ENCODE measurements at regions not wholly inside any gene's neighbourhood (a gene's known extent, or its start where the extent isn't known, plus 50 kb on each side); places are given as distances from the start of the nearest gene placed in this dataset.

DNA sequence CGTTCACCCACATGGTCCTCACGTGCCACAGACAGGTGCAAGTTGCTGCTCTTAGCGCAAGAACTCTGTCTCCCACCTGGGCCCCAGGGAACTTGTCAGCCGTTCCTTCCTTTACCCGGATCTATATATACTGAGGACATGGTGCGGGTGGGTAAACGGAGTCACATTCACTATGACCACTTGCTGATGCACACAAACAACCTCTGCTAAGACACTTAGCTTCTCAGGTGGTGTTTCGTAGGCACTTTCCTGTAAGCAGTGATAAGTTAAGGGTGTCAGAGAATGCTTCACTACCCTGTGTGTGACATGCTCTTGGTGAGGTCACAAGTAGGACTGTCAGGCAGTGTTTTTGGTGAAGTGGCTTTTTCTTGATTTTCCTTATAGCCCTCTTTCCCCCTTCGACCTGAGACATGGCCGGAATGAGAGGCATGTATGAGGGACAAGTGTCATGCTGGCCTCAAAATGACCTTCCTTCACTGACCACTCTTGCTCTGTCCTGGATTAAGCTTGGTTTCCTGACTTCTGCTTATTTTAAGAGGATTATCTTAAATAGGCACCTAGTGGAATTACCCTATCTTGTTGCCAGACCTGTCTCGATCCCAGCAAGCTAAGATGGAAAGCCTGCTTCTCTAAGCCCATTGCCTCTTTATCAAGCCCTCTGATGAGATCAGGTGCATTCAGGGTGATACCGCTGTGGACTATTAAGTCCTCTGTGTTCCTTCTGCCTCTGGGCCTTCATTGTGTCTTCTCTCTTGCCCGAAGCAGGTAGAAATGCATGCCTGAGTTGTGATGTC lies 97.1 kb upstream of the CELF4 start:
- no peak for DNase-seq

DNA sequence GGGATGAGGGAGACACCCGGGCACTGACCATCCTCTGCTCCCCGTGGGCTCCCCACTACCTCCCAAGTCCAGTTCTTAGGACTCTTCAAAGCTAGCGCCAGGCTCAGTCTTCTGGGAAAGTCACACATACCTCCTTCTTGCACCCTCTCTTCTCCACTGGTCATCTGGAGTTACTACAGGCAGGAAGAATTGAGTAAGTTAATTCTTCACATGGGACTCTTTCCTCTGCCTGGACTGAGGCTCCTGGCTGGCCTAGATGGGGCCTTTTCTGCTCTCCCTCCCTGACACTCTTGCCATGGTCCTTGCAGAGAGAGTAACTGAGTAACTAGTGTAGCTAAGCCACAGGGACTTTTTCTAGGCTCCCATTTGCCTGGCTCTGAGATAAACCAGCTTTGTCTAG lies 96.5 kb upstream of the CELF4 start:
- DNase-seq: no peak

DNA sequence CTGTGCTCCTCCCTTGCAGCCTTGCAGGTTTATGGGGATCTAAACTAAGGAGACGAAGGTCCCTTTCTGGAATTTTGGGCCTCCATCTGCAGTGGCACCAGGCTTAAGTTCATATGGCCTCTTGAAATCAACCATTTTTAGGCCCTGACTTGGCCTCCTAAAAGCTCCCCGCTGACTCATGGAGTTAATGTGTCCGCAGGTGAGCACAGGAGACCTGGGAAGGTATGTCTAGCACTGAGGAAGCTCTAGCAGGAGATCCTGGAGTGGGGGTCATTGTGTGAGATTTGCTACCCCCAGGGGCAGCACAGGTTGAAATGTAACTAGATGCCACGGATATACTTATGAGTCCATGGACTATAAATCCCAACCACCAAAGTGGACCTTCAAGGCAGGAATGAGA lies 95.9 kb upstream of the CELF4 start:
- DNase-seq: no peak

DNA sequence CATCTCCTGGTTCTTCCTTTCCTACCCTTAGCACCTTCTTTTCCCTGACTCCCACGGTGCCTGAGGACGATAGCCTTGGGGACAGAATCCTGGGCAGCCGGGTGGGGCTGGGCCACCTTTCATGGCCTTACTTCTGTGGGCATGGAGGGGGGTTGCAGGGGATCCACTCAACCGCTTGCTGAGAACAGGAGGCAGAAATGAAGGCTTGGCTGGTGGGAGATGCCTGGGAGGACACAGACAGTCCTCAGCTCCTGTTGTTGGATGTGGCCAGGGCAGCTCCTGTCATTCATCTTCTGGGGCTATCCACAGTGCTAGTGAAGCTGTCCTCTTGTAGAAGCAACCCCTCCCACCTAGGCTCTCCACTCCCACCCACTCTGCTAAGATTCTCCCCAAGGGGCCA lies 95.5 kb upstream of the CELF4 start:
- no peak for DNase-seq

DNA sequence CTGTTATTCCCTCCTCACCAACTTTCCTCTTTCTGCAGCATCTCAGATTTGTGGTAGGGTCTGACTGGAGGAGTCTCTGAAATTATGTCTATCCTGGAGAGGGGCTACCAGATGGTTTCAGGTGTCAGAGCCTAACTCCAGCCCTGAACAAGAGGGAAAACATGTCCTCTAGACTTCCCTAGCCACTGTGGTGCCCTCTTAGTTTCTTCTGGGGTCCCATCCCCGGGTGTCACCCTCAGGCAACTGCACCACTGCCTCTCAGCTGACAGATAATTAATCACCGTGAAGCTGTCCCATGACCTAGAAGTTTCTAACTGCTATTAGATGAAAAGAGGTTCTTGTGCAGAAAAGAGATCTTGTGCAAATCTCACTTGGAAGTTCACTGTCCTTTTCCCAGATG lies 95.1 kb upstream of the CELF4 start:
- DNase-seq: no peak

DNA sequence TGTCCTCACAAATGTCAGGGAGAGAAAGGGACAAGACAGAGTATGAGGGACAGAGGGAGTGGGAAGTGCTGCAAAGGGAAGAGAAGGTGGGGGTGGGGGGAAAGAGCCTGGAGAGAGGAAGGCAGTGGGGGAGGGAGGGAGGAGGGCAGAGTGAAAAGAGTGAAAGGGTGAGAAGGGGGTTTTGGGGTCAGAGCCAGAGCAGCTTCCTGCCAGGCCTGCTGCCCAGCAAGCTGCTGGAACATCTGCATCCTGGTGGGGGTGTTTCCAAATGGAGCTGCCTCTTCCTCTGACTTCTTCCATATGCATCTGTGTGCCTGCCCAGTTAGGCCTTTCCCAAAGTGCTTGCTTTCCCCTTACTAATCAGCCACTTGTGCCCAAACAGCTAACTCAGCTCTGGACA lies 94.3 kb upstream of the CELF4 start:
- DNase-seq: no peak

DNA sequence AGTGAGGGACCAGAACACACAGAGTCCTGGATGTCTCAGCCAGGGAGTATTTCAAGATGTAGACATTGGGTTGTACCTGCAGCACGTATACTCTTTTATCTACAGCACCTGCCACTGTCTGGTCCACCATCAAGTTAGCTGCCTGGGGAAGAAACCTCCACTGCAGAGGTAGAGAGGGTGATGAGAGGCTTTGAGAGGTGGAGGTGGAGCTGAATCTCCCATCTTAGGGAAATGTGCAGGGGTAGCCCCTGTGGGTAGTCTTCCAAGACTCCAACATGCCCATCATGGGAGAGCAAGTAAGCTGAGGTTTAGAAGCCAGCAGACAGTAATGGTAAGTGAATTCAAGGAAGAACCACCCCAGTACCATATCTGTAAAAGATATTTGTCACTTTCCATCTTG lies 93.3 kb upstream of the CELF4 start:
- DNase-seq: no peak

DNA sequence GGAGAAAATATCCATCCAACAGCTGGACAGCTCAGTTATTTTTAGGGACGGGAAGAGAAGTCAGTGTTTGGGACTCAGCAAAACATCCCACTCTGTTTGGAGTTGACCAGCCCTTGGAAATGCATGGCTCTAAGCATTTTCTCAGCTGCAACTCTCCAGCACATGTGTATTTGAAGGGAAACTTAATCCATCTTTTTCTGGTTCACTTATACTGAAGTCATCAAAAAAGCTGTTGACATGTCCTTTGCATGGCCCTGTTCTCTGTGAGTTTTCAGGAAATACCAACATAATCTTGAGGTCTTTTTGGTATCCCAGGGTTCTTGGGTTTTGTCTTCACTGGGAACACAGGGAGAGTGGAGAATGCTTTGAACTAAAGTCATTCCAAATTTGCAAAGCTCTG lies 91.9 kb upstream of the CELF4 start:
- DNase-seq: no peak

DNA sequence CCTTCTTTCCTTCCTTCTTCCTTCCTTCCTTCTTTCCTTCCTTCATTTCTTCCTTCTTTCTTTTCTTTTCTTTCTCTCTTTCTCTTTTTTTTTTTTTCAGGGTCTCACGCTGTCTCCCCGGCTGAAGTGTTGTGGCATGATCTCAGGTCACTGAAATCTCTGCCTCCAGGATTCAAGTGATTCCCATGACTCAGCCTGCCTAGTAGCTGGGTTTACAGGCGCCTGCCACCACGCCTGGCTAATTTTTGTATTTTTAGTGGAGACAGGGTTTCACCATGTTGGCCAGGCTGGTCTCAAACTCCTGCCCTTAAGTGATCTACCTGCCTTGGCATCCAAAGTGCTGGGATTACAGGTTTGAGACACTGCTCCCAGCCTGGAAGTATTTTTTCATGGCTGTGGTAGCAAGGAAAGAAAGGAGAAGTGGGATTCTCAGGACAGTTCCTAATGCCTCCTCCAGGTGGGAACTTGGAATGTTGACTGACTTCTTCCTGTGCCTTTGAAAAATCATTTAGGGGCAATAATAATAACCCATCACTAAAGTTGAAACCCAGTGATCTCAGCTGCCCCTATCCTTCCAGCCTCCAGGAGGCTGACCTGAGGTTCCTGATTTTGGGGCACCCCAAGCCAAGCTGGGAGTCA lies 89.3 kb upstream of the CELF4 start:
- DNase-seq: no peak

DNA sequence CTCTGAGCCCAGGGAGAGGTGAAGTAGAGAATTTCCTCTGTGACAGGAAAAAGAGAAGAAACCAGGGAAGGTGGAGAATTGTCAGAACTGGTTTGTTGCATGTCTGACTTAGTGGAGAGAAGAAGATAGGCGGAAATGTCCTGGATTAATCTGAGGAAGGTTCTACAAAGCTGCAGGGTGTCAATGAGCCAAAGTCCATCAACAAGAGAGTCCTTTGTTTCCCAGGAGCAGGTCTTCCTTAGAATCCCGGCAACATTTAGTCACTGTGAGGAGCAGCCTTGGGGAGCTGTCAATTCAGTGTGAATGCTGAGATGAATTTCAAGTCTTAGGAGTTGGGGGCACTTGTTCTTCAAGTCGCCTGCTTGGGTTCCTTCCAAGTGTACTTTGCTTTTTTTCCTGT lies 88.4 kb upstream of the CELF4 start:
- no peak for DNase-seq

DNA sequence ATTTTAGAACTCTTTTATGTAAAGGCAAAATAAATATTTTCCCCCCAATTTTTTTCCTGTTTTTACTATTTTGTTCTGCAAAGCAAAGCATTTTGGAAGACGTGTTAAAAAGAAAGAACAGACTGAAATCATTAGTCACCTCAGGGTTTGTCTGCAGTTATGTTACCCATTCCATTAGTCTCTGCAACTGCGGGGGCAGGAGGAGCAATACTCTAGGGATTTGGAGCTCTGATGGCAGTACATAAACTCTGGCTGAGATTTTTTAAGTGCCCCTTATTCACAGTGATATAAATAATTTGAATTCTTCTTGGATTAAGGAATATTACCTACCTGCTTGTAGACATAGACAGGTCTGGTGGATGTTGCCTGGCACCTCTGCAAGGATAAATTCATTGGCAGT lies 88.0 kb upstream of the CELF4 start:
- DNase-seq: no peak

DNA sequence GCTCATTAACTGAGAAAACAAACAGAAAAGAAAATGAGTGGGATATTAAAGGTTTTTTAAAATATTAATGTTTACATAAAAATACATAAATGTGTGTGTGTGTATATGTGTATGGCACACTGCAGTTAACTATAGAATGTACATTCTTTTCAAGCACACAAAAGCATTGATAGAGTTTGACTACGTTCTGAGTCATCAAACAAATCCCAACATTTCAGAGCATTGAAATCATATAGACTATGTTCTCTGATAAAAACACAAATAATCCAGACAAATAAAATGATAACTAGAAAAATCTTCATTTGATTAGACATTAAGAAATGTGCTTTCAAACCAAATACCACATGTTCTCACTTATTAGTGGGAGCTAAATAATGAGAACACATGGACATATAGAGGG lies 84.3 kb upstream of the CELF4 start:
- no peak for DNase-seq

DNA sequence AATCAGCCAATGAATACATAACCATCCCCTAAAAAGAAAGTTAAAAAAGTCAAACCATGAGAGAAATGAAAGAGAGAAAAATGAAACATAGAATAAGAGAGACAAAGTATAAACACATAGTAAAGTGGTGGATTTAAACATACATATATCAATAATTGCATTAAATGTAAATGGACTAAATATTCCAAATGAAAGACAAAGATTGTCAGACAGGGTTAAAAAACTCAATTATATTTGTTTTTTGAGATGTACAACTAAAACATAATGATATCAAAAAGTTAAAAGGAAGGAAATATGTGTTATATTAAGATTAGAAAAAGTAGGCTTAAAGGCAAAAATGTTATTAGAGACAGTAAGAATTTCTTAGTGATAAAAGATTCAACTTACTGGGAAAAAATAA lies 83.8 kb upstream of the CELF4 start:
- no peak for DNase-seq

DNA sequence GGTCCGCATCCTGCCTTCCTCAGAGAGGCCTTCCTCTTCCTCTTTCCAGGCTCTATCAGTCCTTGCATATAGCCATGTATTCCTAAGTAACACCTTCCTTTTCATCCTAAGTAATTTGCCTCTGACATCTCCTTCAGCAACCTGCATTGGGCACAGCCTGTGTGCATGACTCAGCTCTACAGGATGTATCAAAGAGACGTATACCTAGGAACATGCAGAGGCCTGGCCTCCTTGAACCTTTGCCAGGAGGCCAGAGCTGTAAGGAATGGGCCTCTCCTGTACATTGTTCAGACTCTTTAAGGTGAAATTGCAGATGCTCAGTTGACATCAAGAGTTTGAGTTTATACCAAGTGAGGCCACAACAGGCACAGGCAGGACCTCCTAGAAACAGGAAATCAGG lies 76.0 kb upstream of the CELF4 start:
- DNase-seq: no peak

DNA sequence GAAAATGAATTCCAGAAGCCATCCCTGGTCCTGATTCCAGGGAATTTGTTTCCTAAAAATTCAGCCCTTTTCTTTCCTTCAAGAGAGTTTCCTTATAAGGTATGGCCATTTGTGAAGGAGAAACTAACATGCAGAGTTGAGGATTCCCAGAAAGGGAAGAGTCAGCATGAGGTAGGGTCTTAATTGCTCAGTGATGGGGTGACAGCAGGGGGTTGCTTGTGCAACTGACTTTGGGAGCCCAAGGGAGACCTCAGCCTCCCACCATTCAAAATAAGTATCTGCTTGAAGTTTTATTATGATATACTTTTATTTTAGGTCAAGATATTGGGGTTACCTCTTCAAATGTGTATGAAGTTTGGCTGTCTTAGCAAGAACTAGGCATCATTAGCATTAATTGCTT lies 74.9 kb upstream of the CELF4 start:
- DNase-seq: no peak

DNA sequence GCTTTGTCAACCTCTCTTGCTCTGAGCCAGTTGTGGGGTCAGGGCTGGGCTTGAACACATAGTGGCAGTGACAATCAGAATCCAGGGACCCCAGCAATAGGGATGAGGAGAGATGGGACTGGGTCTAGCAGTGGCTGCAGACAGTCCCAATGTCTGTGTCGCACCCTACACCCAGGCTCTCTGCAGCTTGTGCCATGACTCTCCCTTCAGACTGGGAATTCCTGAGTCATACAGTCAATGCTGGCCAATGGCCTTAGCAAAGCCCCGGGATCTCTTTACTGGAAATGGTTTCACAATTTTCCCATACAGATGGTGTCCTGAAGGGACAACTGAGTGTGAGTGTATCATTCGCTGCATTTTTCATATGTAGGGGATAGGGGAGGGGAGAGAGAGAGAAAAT lies 74.2 kb upstream of the CELF4 start:
- DNase-seq: peak; percentile 4

DNA sequence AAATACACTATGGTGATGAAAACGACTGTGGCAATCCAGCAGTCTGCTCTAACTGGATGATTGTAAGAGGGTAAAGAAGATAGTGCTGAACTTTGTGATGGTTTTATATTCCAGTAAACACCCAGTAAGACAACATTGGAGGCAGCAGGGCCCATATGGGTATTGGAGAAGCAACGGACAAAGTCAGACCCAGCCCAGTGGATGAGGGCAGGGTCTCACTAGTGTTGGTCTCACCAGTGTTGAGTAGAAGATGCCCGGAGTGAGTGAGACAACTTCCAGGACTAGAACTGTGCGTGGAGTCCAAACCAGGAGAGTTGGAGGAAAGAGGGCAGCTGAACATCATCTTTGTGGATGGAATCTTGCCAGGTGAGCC lies 71.9 kb upstream of the CELF4 start:
- DNase-seq: no peak

DNA sequence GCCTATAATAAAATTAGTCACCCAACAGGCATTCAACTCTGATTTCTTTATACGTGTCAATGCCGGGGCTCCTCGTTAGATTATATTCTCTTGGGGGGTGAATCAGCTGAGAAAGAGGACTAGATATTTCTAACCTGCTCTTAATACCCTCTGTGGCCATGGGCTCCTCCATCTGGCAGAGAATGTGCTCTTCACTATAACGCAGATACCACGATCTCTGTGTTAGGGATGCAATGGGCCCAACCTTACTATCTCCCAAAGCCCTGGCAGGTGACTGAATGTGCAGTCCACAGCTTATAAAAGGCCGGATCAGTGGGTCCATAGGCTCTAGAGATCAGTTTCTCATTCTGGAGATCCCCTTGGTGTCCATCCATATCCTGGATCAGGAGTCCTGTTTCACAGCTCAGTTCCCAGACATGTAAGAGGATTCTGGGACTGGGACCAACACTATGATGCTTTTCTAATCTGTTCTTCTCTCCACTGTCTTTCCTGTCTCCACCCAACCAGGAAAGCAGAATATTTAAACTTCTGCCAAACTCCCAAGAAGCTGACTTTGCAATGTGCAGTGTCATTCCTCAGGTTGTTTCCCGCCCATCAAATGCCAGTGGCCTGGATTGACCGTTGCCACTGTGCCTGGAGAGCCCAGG lies 71.4 kb upstream of the CELF4 start:
- peak; percentile 7 for DNase-seq

DNA sequence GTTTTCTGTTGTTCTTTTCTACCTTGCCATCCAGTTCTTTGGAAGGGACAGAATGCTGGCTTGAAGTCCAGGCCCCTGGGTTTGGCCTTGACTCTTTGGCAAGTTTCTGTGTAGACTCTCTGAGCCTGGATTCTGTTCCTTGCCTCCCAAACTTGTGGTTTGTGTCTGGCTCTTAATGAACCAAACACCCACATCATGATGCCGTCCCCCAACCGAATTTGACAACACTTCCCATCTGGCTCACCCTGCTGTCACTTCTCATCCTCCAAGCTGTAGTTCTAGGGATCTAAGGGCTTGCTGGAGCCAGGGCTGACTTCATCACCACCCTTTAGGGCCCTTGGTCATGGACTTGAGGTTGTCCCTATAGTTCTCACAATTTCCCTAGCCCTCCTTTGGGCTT lies 68.9 kb upstream of the CELF4 start:
- no peak for DNase-seq

DNA sequence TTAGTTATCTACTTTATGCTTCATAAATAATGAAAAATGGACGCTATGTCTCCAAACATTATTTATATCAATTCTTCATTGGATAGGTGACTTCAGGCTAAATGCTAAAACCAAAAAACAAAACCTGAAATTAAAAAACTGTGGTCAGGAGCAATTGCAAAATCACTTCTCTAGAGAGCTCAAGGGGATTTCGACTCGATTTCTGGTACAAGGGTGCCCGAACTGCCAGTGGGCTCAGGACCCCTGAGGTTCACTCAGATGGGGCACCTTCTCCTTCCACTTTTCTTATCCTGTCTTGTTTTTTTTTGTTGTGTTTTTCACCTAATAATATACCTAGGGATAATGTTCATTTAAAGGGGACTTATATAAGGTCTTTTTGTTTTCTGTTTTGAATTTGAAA lies 65.8 kb upstream of the CELF4 start:
- no peak for DNase-seq

DNA sequence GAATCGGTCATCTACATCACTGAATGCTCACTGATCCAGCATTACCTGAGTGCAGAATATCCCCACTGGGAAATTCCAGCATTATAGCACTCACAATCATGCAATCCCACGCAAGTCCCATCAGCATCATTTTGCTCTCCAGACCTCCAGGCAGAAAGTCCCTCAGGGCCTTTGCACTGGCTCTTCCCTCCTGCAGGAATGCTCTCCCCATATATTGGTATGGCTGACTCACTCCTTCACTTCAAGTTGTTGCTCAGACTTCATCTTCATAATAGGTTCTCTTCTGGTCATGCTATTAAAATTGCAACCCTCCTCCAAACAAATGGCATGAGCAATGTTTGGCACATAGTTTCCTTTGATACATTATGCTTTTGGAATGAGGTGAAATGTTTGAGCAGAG lies 64.7 kb upstream of the CELF4 start:
- DNase-seq: peak; percentile 3

DNA sequence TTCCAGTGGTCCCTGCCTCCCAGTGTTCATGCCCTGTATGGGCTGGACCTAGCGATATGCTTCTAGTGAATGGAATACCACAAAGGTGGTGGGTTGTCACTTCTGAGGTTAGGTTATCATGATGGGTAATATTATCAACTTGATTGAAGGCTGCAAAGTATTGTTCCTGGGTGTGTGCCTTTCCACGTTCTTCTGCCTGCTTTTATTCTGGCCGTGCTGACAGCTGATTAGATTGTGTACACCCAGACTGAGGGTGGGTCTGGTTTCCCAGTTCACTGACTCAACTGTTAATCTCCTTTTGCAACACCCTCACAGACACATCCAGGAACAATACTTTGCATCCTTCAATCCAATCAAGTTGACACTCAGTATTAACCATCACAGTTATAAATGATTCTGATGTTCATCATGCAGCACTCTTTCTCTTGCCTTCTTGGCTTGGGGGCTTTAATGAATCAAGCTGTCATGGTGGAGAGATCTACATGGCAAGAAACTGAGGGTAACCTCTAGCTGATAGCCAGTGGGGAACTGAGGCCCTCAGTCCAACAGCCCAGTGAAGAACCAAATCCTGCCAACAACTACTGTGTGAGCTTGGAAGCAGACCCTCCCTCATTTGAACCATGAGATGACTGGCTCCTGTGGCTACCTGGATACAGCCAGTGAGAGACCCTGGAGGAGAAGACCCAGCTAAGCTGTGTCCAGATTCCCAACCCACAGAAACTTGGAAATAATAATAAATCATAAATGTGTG lies 63.0 kb upstream of the CELF4 start:
- DNase-seq: no peak

DNA sequence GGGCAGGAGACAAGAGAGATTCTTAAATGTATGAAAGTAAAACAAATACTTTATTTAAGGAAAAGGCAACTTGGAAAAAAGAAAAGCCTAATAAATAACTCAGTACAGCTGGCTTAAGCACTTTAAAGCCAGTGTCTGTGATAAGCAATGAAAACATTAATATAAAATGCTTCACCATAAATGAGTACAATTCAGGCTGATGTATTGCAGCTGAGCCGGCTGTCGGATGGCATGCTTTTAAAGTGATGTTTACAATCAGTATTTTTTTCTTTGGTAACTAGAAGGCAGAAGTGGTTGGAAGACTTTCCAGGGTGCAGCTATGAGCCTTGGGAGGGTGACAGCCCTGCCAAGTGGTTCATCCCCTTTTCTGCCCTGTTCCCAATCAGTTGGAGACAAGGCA lies 58.7 kb upstream of the CELF4 start:
- DNase-seq: no peak

DNA sequence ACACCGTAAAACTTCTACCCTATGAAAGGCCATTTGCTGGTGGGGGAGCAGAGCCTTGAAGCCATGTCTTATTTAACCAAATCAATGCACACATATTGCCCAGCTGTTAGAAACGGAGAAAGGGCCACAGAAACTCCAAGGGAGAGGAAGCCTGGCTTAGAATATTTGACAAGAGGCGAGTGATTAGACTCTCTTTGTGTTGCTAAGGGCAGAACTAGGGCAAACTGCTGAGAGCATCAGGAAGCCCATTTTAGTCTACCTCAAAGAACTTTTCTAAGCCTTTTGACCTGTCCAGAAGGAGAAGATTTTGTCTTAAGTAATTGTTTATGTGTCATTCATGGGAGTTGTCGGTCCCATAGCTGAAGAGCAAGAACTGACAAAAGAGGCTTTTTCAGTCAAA lies 54.4 kb upstream of the CELF4 start:
- no peak for DNase-seq
